Spleen (tissue), 7 donors: ENCODE measurements at regions not wholly inside any gene's neighbourhood (a gene's known extent, or its start where the extent isn't known, plus 50 kb on each side); places are given as distances from the start of the nearest gene placed in this dataset.

Source experiments
- CTCF ChIP-seq, 11 experiments: fragments of 200-600 bp in 7 of 11; fragments of 450-650 bp in 4 of 11; sonication (generic) in 4 of 11; IDR thresholded peaks in 8 of 11; conservative IDR thresholded peaks in 3 of 11; 1 replicate in 7 of 11; 2 replicates in 4 of 11; pipeline versions ENCODE4 v1.4.0 to v1.8.0; 2016 to 2021; ENCODE audit warnings: antibody characterized with exemption in 11 of 11, inconsistent platforms in 4 of 11, mild to moderate bottlenecking in 1 of 11
- POLR2A ChIP-seq, 3 donors: fragments of 450-650 bp; IDR thresholded peaks; one replicate each; pipeline ENCODE4 v1.5.1; 2017; ENCODE audit warnings: antibody characterized with exemption in 3 of 3, mild to moderate bottlenecking in 1 of 3
- donor health status: DM: no; HTN: no; CAD: no; lungs with moderate emphysema.
- donor health status: DM: no; HTN: no; CAD: no.
- donor health status: DM: no; HTN: no; CAD: no.

GRCh38 chr1:232694475-232694874, 64.5 kb upstream of the SIPA1L2 start:
- no peak for TF ChIP-seq CTCF (IDR thresholded peaks at IDR 0.05 in 8 of 11, conservative IDR thresholded peaks at IDR 0.05 in 3 of 11)
- no peak for TF ChIP-seq POLR2A (IDR thresholded peaks at IDR 0.05)
